HEK293 (cell line): ENCODE measurements at regions not wholly inside any gene's neighbourhood (a gene's known extent, or its start where the extent isn't known, plus 50 kb on each side); places are given as distances from the start of the nearest gene placed in this dataset.

Experiments
- CTCF ChIA-PET: fragments of 350-600 bp; formaldehyde crosslinking; extraction: SDS; loops from one replicate; lab custom pipeline; 2021; ENCODE audit warnings: antibody characterized with exemption; lab: Yijun Ruan, JAX
- POLR2A ChIA-PET: fragments of 300-600 bp; formaldehyde crosslinking; extraction: SDS; loops from one replicate; lab custom pipeline; 2020; ENCODE audit warnings: antibody characterized with exemption, inconsistent platforms; lab: Yijun Ruan, JAX
- H3K27ac ChIP-seq: fragments of 200-500 bp; sonication (Bioruptor generic); 2 replicates; pipeline ENCODE4 v1.5.1; 2014; ENCODE audit warnings: low read depth, low read length, control low read depth, inconsistent platforms; ENCODE audit errors: extremely low read depth
- H3K36me3 ChIP-seq, 2 experiments: fragments of 200-500 bp in 1 of 2; sonication (Bioruptor generic) in 1 of 2; 1 replicate in 1 of 2; 2 replicates in 1 of 2; pipeline ENCODE4 v1.5.1; 2014 to 2017; ENCODE audit warnings: inconsistent platforms in 2 of 2, low read length in 2 of 2; ENCODE audit not compliant: control insufficient read depth in 2 of 2, insufficient read depth in 1 of 2
- H3K4me1 ChIP-seq: fragments of 200-500 bp; sonication (Bioruptor generic); 2 replicates; pipeline ENCODE4 v1.5.1; 2014; ENCODE audit warnings: mild to moderate bottlenecking, low read length, inconsistent platforms; ENCODE audit not compliant: control insufficient read depth, insufficient read depth
- H3K4me3 ChIP-seq: 2 replicates; pipeline ENCODE4 v1.5.1; 2011; ENCODE audit warnings: low read depth, mild to moderate bottlenecking, control low read depth, low read length, moderate library complexity
- H3K9me3 ChIP-seq: fragments of 200-500 bp; sonication (Bioruptor generic); 2 replicates; pipeline ENCODE4 v1.5.1; 2014; ENCODE audit warnings: low read depth, low read length, inconsistent platforms; ENCODE audit not compliant: control insufficient read depth, insufficient read depth
- BCL11B ChIP-seq: fragments of 450-650 bp; formaldehyde crosslinking; IDR thresholded peaks from 2 replicates; pipeline ENCODE4 v1.5.1; 2016; ENCODE audit warnings: low read depth, missing biosample characterization, missing genetic modification characterization
- GLIS1 ChIP-seq: fragments of 450-650 bp; formaldehyde crosslinking; IDR thresholded peaks from 2 replicates; pipeline ENCODE4 v1.5.1; 2016; ENCODE audit warnings: missing biosample characterization, missing genetic modification characterization
- KLF17 ChIP-seq: fragments of 450-650 bp; formaldehyde crosslinking; IDR thresholded peaks from 2 replicates; pipeline ENCODE4 v1.5.1; 2016; ENCODE audit warnings: missing biosample characterization, missing genetic modification characterization
- KLF7 ChIP-seq: fragments of 450-650 bp; formaldehyde crosslinking; IDR thresholded peaks from 2 replicates; pipeline ENCODE4 v1.5.1; 2016; ENCODE audit warnings: missing biosample characterization, missing genetic modification characterization, borderline replicate concordance
- OSR2 ChIP-seq: fragments of 450-650 bp; formaldehyde crosslinking; IDR thresholded peaks from 2 replicates; pipeline ENCODE4 v1.5.1; 2016; ENCODE audit warnings: missing biosample characterization, missing genetic modification characterization
- PRDM10 ChIP-seq: fragments of 450-650 bp; formaldehyde crosslinking; IDR thresholded peaks from 2 replicates; pipeline ENCODE4 v1.5.1; 2016; ENCODE audit warnings: missing biosample characterization, missing genetic modification characterization
- SCRT1 ChIP-seq: fragments of 450-650 bp; formaldehyde crosslinking; IDR thresholded peaks from 2 replicates; pipeline ENCODE4 v1.5.1; 2016; ENCODE audit warnings: missing biosample characterization, missing genetic modification characterization, borderline replicate concordance
- SCRT2 ChIP-seq: fragments of 450-650 bp; formaldehyde crosslinking; IDR thresholded peaks from 2 replicates; pipeline ENCODE4 v1.5.1; 2016; ENCODE audit warnings: missing biosample characterization, missing genetic modification characterization
- ZBTB1 ChIP-seq: fragments of 450-650 bp; formaldehyde crosslinking; IDR thresholded peaks from 2 replicates; pipeline ENCODE4 v1.5.1; 2016; ENCODE audit warnings: missing biosample characterization, missing genetic modification characterization
- ZFHX2 ChIP-seq: fragments of 450-650 bp; formaldehyde crosslinking; conservative IDR thresholded peaks from 2 replicates; pipeline ENCODE4 v1.5.1; 2016; ENCODE audit warnings: missing biosample characterization, missing genetic modification characterization
- ZNF114 ChIP-seq: fragments of 450-650 bp; formaldehyde crosslinking; IDR thresholded peaks from 2 replicates; pipeline ENCODE4 v1.5.0; 2017; ENCODE audit warnings: missing biosample characterization, missing genetic modification characterization
- ZNF157 ChIP-seq: fragments of 450-650 bp; formaldehyde crosslinking; IDR thresholded peaks from 2 replicates; pipeline ENCODE4 v1.5.1; 2016; ENCODE audit warnings: missing biosample characterization, missing genetic modification characterization
- ZNF169 ChIP-seq: fragments of 450-650 bp; formaldehyde crosslinking; IDR thresholded peaks from 2 replicates; pipeline ENCODE4 v1.5.1; 2016; ENCODE audit warnings: missing biosample characterization, missing genetic modification characterization
- ZNF394 ChIP-seq: fragments of 450-650 bp; formaldehyde crosslinking; IDR thresholded peaks from 2 replicates; pipeline ENCODE4 v1.5.1; 2016; ENCODE audit warnings: missing biosample characterization, missing genetic modification characterization, mild to moderate bottlenecking, moderate library complexity, borderline replicate concordance
- ZNF416 ChIP-seq: fragments of 450-650 bp; formaldehyde crosslinking; IDR thresholded peaks from 2 replicates; pipeline ENCODE4 v1.5.1; 2016; ENCODE audit warnings: missing biosample characterization, missing genetic modification characterization
- ZNF423 ChIP-seq: fragments of 450-650 bp; formaldehyde crosslinking; IDR thresholded peaks from 2 replicates; pipeline ENCODE4 v1.5.1; 2016; ENCODE audit warnings: missing biosample characterization, missing genetic modification characterization
- ZNF433 ChIP-seq: fragments of 450-650 bp; formaldehyde crosslinking; IDR thresholded peaks from 2 replicates; pipeline ENCODE4 v1.5.1; 2016; ENCODE audit warnings: missing biosample characterization, missing genetic modification characterization, low read depth
- ZNF529 ChIP-seq: fragments of 450-650 bp; formaldehyde crosslinking; IDR thresholded peaks from 2 replicates; pipeline ENCODE4 v1.5.1; 2017; ENCODE audit warnings: missing genetic modification characterization, missing biosample characterization; ENCODE audit not compliant: insufficient replicate concordance
- ZNF544 ChIP-seq: fragments of 450-650 bp; formaldehyde crosslinking; IDR thresholded peaks from 2 replicates; pipeline ENCODE4 v1.5.0; 2017; ENCODE audit warnings: missing biosample characterization, missing genetic modification characterization
- ZNF791 ChIP-seq: fragments of 450-650 bp; formaldehyde crosslinking; IDR thresholded peaks from 2 replicates; pipeline ENCODE4 v1.5.1; 2016; ENCODE audit warnings: missing biosample characterization, missing genetic modification characterization
- ZSCAN18 ChIP-seq: fragments of 450-650 bp; formaldehyde crosslinking; IDR thresholded peaks from 2 replicates; pipeline ENCODE4 v1.5.1; 2016; ENCODE audit warnings: missing biosample characterization, missing genetic modification characterization
- TF ChIP-seq, protein P1 (sequence below): fragments of 450-650 bp; formaldehyde crosslinking; IDR thresholded peaks from 2 replicates; pipeline ENCODE4 v1.5.1; 2016; ENCODE audit warnings: missing biosample characterization, missing genetic modification characterization
- TF ChIP-seq, protein P2 (sequence below): fragments of 450-650 bp; IDR thresholded peaks from 2 replicates; pipeline ENCODE4 v1.5.1; 2018; ENCODE audit warnings: missing biosample characterization, mild to moderate bottlenecking, missing genetic modification characterization

DNA sequence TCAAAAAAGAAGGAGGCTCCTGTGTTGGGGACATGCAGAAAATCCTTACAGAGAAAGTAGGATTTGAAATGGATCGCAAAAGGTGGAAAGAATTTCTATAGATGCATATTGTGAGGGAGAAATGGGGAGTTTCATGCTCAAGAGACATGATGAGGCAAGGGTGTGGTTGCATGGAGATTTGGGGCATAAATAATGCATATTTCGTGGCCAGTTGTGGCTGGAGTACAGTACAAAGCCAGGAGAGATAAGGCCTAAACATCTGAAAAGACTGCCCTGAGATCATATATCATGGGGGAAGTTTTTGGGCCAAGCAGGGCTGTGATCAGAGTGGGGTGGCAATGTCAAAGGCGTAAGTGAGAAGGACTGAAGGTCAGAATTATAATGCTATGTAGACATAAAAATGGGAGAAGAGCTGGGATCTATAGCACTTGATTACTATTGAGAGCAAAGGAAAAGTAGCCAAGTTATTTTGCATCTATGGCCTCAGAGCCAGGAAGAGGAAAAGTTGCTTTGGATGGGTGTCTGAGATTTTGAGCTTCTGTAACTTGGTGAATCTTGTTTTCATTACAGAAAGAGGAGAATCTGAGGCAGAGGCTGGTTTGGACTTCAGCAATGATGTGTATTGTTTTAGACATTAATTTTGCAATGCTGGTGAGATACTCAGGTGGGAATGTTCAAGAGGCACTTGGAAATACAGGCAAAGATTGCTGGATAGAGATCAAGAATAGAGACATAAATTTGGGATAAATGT, 166.6 kb downstream of the INHBA start (continued):
- no peak for TF ChIP-seq ZSCAN18 (tag by site-specific recombination)
- TF ChIP-seq ZNF157 (tag by site-specific recombination) = no peak
- TF ChIP-seq ZNF791 = no peak
- TF ChIP-seq ZBTB1 = no peak
- TF ChIP-seq ZNF423 (tag by site-specific recombination) = no peak
- no peak for TF ChIP-seq ZFHX2 (tag by site-specific recombination)
- TF ChIP-seq KLF17 (tag by site-specific recombination) = no peak
- TF ChIP-seq, all 188 proteins: peak for 0

GRCh38 chr7:41529831-41530230, 173.1 kb downstream of the INHBA start:
- ChIA-PET POLR2A (no interaction called here), CTCF (no interaction called here)
- Histone ChIP-seq H3K9me3 (no peaks in the 10 kb centered on the region), H3K36me3 (no peaks in the 10 kb centered on the region), H3K4me3 (no peak overlapping the region), H3K4me1 (no peaks in the 10 kb centered on the region), H3K27ac (no peak overlapping the region)
- TF ChIP-seq SCRT1 (tag by site-specific recombination) (no peak), ZNF544 (tag by site-specific recombination) (no peak), SCRT2 (tag by site-specific recombination) (no peak), GLIS1 (tag by site-specific recombination) (no peak), ZNF433 (tag by site-specific recombination) (no peak)

DNA sequence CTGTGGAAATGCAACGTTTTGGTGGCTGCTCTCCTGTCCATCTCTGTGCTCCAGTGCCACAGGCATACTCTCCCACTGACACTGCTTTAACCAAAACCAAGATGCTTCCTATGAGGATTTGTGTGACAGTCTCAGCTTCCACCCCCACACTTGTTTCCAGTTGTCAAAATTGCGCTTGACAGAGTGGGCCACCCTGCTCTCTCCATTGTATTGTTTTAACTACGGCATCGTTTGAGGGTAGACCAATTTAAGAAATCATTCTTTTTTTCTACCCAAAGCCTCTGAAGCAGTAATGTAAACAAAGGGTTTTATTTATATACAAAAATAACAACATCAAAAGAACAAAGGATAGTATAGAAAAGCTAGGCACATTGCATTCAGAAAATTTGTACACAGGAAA, 178.0 kb downstream of the INHBA start:
- Histone ChIP-seq H3K9me3 (no peaks in the 10 kb centered on the region), H3K4me1 (no peaks in the 10 kb centered on the region), H3K27ac (no peak overlapping the region), H3K36me3 (no peaks in the 10 kb centered on the region), H3K4me3 (no peak overlapping the region)
- POLR2A ChIA-PET = no interaction called here
- CTCF ChIA-PET = no interaction called here
- TF ChIP-seq, protein P1, sequence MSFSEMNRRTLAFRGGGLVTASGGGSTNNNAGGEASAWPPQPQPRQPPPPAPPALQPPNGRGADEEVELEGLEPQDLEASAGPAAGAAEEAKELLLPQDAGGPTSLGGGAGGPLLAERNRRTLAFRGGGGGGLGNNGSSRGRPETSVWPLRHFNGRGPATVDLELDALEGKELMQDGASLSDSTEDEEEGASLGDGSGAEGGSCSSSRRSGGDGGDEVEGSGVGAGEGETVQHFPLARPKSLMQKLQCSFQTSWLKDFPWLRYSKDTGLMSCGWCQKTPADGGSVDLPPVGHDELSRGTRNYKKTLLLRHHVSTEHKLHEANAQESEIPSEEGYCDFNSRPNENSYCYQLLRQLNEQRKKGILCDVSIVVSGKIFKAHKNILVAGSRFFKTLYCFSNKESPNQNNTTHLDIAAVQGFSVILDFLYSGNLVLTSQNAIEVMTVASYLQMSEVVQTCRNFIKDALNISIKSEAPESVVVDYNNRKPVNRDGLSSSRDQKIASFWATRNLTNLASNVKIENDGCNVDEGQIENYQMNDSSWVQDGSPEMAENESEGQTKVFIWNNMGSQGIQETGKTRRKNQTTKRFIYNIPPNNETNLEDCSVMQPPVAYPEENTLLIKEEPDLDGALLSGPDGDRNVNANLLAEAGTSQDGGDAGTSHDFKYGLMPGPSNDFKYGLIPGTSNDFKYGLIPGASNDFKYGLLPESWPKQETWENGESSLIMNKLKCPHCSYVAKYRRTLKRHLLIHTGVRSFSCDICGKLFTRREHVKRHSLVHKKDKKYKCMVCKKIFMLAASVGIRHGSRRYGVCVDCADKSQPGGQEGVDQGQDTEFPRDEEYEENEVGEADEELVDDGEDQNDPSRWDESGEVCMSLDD (tag by site-specific recombination) = no peak
- TF ChIP-seq KLF7 (tag by site-specific recombination) = no peak
- TF ChIP-seq ZNF169 = no peak
- TF ChIP-seq BCL11B (tag by site-specific recombination) = no peak
- TF ChIP-seq ZNF416 (tag by site-specific recombination) = no peak
- TF ChIP-seq, protein P2, sequence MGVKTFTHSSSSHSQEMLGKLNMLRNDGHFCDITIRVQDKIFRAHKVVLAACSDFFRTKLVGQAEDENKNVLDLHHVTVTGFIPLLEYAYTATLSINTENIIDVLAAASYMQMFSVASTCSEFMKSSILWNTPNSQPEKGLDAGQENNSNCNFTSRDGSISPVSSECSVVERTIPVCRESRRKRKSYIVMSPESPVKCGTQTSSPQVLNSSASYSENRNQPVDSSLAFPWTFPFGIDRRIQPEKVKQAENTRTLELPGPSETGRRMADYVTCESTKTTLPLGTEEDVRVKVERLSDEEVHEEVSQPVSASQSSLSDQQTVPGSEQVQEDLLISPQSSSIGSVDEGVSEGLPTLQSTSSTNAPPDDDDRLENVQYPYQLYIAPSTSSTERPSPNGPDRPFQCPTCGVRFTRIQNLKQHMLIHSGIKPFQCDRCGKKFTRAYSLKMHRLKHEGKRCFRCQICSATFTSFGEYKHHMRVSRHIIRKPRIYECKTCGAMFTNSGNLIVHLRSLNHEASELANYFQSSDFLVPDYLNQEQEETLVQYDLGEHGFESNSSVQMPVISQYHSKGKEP = no peak
- no peak for TF ChIP-seq OSR2 (tag by site-specific recombination)
- TF ChIP-seq PRDM10 (tag by site-specific recombination) = no peak
- TF ChIP-seq ZNF529 (tag by site-specific recombination) = no peak
- no peak for TF ChIP-seq ZNF114 (tag by site-specific recombination)
- no peak for TF ChIP-seq ZNF423 (tag by site-specific recombination)
- TF ChIP-seq ZNF394 (tag by site-specific recombination) = no peak
